ENCODE measurements at regions not wholly inside any gene's neighbourhood (a gene's known extent, or its start where the extent isn't known, plus 50 kb on each side); places are given as distances from the start of the nearest gene placed in this dataset.
A peak's percentile ranks its signal among the peaks of the same experiment; 100 is the strongest.

- WGBS (ENCODE audit: insufficient coverage, low coverage, low lambda C conversion rate, missing lambda C conversion rate), result no CpG with 5 or more reads among the region's 4 CpGs
- ATAC-seq (no peak), DNase-seq (peak in 1 of 3 donors; percentile 0)
- TF ChIP-seq POLR2A (IDR thresholded peaks at IDR 0.05), result no peak
- TF ChIP-seq, protein P1, sequence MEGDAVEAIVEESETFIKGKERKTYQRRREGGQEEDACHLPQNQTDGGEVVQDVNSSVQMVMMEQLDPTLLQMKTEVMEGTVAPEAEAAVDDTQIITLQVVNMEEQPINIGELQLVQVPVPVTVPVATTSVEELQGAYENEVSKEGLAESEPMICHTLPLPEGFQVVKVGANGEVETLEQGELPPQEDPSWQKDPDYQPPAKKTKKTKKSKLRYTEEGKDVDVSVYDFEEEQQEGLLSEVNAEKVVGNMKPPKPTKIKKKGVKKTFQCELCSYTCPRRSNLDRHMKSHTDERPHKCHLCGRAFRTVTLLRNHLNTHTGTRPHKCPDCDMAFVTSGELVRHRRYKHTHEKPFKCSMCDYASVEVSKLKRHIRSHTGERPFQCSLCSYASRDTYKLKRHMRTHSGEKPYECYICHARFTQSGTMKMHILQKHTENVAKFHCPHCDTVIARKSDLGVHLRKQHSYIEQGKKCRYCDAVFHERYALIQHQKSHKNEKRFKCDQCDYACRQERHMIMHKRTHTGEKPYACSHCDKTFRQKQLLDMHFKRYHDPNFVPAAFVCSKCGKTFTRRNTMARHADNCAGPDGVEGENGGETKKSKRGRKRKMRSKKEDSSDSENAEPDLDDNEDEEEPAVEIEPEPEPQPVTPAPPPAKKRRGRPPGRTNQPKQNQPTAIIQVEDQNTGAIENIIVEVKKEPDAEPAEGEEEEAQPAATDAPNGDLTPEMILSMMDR (IDR thresholded peaks at IDR 0.05), result no peak
- intact Hi-C loops (cut with DNase I), result no loop called here
- Histone ChIP-seq H3K36me3 (no peaks in the 10 kb centered on the region), H3K4me3 (no peak overlapping the region), H3K9me3 (no peaks in the 10 kb centered on the region), H3K27me3 (no peaks in the 10 kb centered on the region), H3K27ac (no peak overlapping the region), H3K4me1 (no peaks in the 10 kb centered on the region)
These were observed 64.2 kb upstream of the ADA2 start for GRCh38 chr22:17283423-17283822.

DNA sequence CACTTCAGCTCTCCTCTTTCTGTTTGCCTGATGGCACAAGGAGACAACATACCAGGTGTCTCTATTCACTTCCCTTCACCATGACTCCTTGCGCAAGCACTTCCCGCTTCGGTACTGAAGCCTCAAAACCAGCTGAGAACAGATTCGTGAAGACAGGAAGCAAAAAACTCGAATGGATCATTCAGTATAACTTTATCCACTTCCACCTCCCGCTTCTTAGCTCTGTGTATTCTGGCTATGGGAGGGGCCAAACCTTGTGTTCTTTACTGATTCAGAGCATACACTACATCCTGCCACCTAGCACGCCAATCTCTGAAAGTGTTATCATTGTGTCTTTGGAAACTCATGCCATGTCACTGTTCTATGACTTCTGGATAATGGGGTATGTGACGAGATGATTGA, 62.2 kb upstream of the ADA2 start:
- H3K27me3 ChIP-seq, result no peaks in the 10 kb centered on the region
- no peaks in the 10 kb centered on the region for H3K4me1 ChIP-seq
- intact Hi-C loops (cut with DNase I), result no loop called here
- no peaks in the 10 kb centered on the region for H3K9me3 ChIP-seq
- H3K27ac ChIP-seq, result no peak overlapping the region
- peaks cover 0 to 2% (median 0%) of the 10 kb centered on the region in 4 donors for H3K36me3 ChIP-seq
- ATAC-seq (no peak), DNase-seq (peak in 1 of 3 donors; percentile 10)
- TF ChIP-seq, protein P1 (IDR thresholded peaks at IDR 0.05), result no peak
- no peak for TF ChIP-seq POLR2A (IDR thresholded peaks at IDR 0.05)
- 55% methylated on average over 8 of the region's 8 CpGs for WGBS (ENCODE audit: insufficient coverage, low coverage, low lambda C conversion rate, missing lambda C conversion rate)
- H3K4me3 ChIP-seq, result no peak overlapping the region

DNA sequence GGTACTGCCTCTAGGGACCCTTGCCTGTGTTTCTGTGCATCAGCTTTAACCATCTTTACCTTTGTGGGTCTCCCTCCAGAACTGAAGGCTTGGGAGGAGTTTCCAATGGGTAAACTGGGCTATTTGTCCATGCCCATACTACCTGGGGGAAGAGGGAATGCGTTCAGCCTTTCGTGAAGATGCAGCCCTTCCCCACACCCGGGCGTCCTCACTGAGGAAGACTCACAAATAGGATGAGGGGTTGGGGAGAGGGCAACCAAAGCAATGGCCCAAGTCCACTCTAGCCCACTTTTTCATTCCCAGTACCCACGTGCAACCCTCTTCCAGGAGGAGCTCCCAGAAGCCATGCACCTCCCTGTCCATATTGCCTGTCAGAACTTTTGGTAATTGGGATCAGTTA, 61.8 kb upstream of the ADA2 start:
- WGBS (ENCODE audit: insufficient coverage, low coverage, low lambda C conversion rate, missing lambda C conversion rate), result 89% methylated on average over 4 of the region's 5 CpGs
- ATAC-seq (no peak), DNase-seq (peak in 1 of 3 donors; percentile 21)
- Histone ChIP-seq H3K27ac (no peak overlapping the region), H3K36me3 (peaks cover 0 to 2% (median 0%) of the 10 kb centered on the region in 4 donors), H3K4me1 (no peaks in the 10 kb centered on the region), H3K27me3 (no peaks in the 10 kb centered on the region), H3K4me3 (no peak overlapping the region), H3K9me3 (no peaks in the 10 kb centered on the region)
- intact Hi-C loops (cut with DNase I), result no loop called here
- TF ChIP-seq, protein P1 (IDR thresholded peaks at IDR 0.05), result no peak
- TF ChIP-seq POLR2A (IDR thresholded peaks at IDR 0.05), result no peak

- peaks cover 0 to under 1% (median 0%) of the 10 kb centered on the region in 4 donors for H3K36me3 ChIP-seq
- ATAC-seq (peak in 3 of 4 donors; percentile 19 to 65 (median 50)), DNase-seq (peak in 2 of 3 donors; percentile 40 to 76)
- H3K9me3 ChIP-seq, result no peaks in the 10 kb centered on the region
- no peak overlapping the region for H3K27ac ChIP-seq
- H3K27me3 ChIP-seq, result no peaks in the 10 kb centered on the region
- peaks cover 0 to 8% (median 4%) of the 10 kb centered on the region in 4 donors for H3K4me1 ChIP-seq
- TF ChIP-seq, protein P1 (IDR thresholded peaks at IDR 0.05), result no peak
- TF ChIP-seq POLR2A (IDR thresholded peaks at IDR 0.05), result no peak
- H3K4me3 ChIP-seq, result peak overlapping the region in 1 of 3 donors; percentile 5
- intact Hi-C loops (cut with DNase I), result no loop called here
- 51% methylated on average over 4 of the region's 4 CpGs for WGBS (ENCODE audit: insufficient coverage, low coverage, low lambda C conversion rate, missing lambda C conversion rate)
These were observed 53.3 kb upstream of the ADA2 start for GRCh38 chr22:17272511-17272991.

Measured in right lobe of liver (tissue), 6 donors.